H9 (cell line): ENCODE measurements at regions not wholly inside any gene's neighbourhood (a gene's known extent, or its start where the extent isn't known, plus 50 kb on each side); places are given as distances from the start of the nearest gene placed in this dataset.

Experiments
- DNase-seq: peaks from one replicate; pipeline ENCODE4 v3.0.0-alpha.2; 2017
- H2AFZ ChIP-seq: one replicate; pipeline ENCODE4 v1.6.1; 2013; ENCODE audit warnings: mild to moderate bottlenecking, low read length, control low read depth, moderate library complexity
- H2AK5ac ChIP-seq: 2 replicates; pipeline ENCODE4 v1.6.1; 2013; ENCODE audit warnings: low read length, control low read depth, mixed read lengths; ENCODE audit not compliant: insufficient read length
- H2BK120ac ChIP-seq: one replicate; pipeline ENCODE4 v1.6.1; 2013; ENCODE audit warnings: low read depth, mild to moderate bottlenecking, low read length, control low read depth, inconsistent platforms; ENCODE audit not compliant: poor library complexity, severe bottlenecking
- H2BK12ac ChIP-seq: 2 replicates; pipeline ENCODE4 v1.6.1; 2013; ENCODE audit warnings: low read length, control low read depth, mixed read lengths, low read depth; ENCODE audit not compliant: insufficient read length
- H2BK15ac ChIP-seq: 2 replicates; pipeline ENCODE4 v1.6.1; 2013; ENCODE audit warnings: low read depth, low read length, control low read depth
- H2BK20ac ChIP-seq: one replicate; pipeline ENCODE4 v1.6.1; 2013; ENCODE audit warnings: low read depth, mild to moderate bottlenecking, low read length, control low read depth, inconsistent platforms; ENCODE audit not compliant: poor library complexity, severe bottlenecking
- H2BK5ac ChIP-seq: 2 replicates; pipeline ENCODE4 v1.6.1; 2013; ENCODE audit warnings: low read length, control low read depth, mixed read lengths; ENCODE audit not compliant: insufficient read length
- H3K14ac ChIP-seq: 2 replicates; pipeline ENCODE4 v1.6.1; 2013; ENCODE audit warnings: low read length, control low read depth; ENCODE audit not compliant: insufficient read depth
- H3K18ac ChIP-seq: 2 replicates; pipeline ENCODE4 v1.6.1; 2013; ENCODE audit warnings: low read depth, mild to moderate bottlenecking, mixed read lengths, low read length, control low read depth; ENCODE audit not compliant: insufficient read length
- H3K23ac ChIP-seq: 2 replicates; pipeline ENCODE4 v1.6.1; 2013; ENCODE audit warnings: low read length, control low read depth, mixed read lengths, low read depth; ENCODE audit not compliant: insufficient read length
- H3K23me2 ChIP-seq: 2 replicates; pipeline ENCODE4 v1.6.1; 2013; ENCODE audit warnings: low read depth, mild to moderate bottlenecking, mixed read lengths, low read length, control low read depth; ENCODE audit not compliant: insufficient read length, poor library complexity, severe bottlenecking
- H3K27ac ChIP-seq: 2 replicates; pipeline ENCODE4 v1.5.1; 2013; ENCODE audit warnings: low read length, control low read depth, mixed read lengths, low read depth; ENCODE audit not compliant: insufficient read length
- H3K27me3 ChIP-seq: 2 replicates; pipeline ENCODE4 v1.6.1; 2013; ENCODE audit warnings: low read length, control low read depth, inconsistent platforms; ENCODE audit not compliant: insufficient read depth
- H3K4ac ChIP-seq: 2 replicates; pipeline ENCODE4 v1.6.1; 2013; ENCODE audit warnings: low read depth, mild to moderate bottlenecking, control low read depth, inconsistent platforms, low read length, moderate library complexity
- H3K4me1 ChIP-seq: 2 replicates; pipeline ENCODE4 v1.6.1; 2013; ENCODE audit warnings: low read length, control low read depth, inconsistent platforms; ENCODE audit not compliant: insufficient read depth
- H3K4me2 ChIP-seq: 2 replicates; pipeline ENCODE4 v1.6.1; 2013; ENCODE audit warnings: low read length, control low read depth, mixed read lengths; ENCODE audit not compliant: insufficient read length, insufficient read depth
- H3K56ac ChIP-seq: 2 replicates; pipeline ENCODE4 v1.6.1; 2013; ENCODE audit warnings: low read depth, mild to moderate bottlenecking, mixed read lengths, low read length, control low read depth; ENCODE audit not compliant: insufficient read length
- H3K79me1 ChIP-seq: 2 replicates; pipeline ENCODE4 v1.6.1; 2013; ENCODE audit warnings: low read depth, mild to moderate bottlenecking, moderate library complexity, low read length, control low read depth, inconsistent platforms; ENCODE audit not compliant: insufficient read depth, poor library complexity, severe bottlenecking
- H3K79me2 ChIP-seq: 2 replicates; pipeline ENCODE4 v1.6.1; 2013; ENCODE audit warnings: low read length, control low read depth, inconsistent platforms; ENCODE audit not compliant: insufficient read depth
- H3K9ac ChIP-seq: 2 replicates; pipeline ENCODE4 v1.6.1; 2013; ENCODE audit warnings: low read length, control low read depth, mixed read lengths; ENCODE audit not compliant: insufficient read length; ENCODE audit errors: extremely low read depth
- H3K9me3 ChIP-seq: one replicate; pipeline ENCODE4 v1.6.1; 2013; ENCODE audit warnings: low read depth, low read length, inconsistent platforms; ENCODE audit not compliant: control insufficient read depth
- H3T11ph ChIP-seq: one replicate; pipeline ENCODE4 v1.6.1; 2013; ENCODE audit warnings: mild to moderate bottlenecking, low read length, control low read depth, inconsistent platforms
- H4K20me1 ChIP-seq: one replicate; pipeline ENCODE4 v1.6.1; 2013; ENCODE audit not compliant: control insufficient read depth, insufficient read length, insufficient read depth
- H4K5ac ChIP-seq: 2 replicates; pipeline ENCODE4 v1.6.1; 2013; ENCODE audit warnings: low read depth, mild to moderate bottlenecking, mixed read lengths, low read length, control low read depth; ENCODE audit not compliant: insufficient read length
- H4K8ac ChIP-seq: replicated peaks from 2 replicates; pipeline ENCODE4 v1.6.1; 2013; ENCODE audit warnings: low read length, control low read depth, mixed read lengths, low read depth; ENCODE audit not compliant: insufficient read length
- H4K91ac ChIP-seq: 2 replicates; pipeline ENCODE4 v1.6.1; 2013; ENCODE audit warnings: low read depth, mild to moderate bottlenecking, moderate library complexity, mixed read lengths, low read length, control low read depth; ENCODE audit not compliant: insufficient read length
- H3K27ac Mint-ChIP-seq, 3 experiments: 2 replicates in 2 of 3; 3 replicates in 1 of 3; pipeline ENCODE4 v1.8.0; 2020 to 2021; ENCODE audit warnings: mixed read lengths in 3 of 3, mild to moderate bottlenecking in 1 of 3, moderate library complexity in 1 of 3
- H3K27me3 Mint-ChIP-seq: 2 replicates; pipeline ENCODE4 v1.8.0; 2021; ENCODE audit warnings: low read depth, mild to moderate bottlenecking, moderate library complexity, mixed read lengths
- H3K36me3 Mint-ChIP-seq, 3 experiments: 2 replicates in 2 of 3; 3 replicates in 1 of 3; pipeline ENCODE4 v1.8.0; 2020 to 2021; ENCODE audit warnings: low read depth in 3 of 3, mixed read lengths in 3 of 3; ENCODE audit not compliant: insufficient read depth in 1 of 3
- H3K4me1 Mint-ChIP-seq, 2 experiments: 2 replicates each; pipeline ENCODE4 v1.8.0; 2020; ENCODE audit warnings: mixed read lengths in 2 of 2
- H3K4me3 Mint-ChIP-seq, 2 experiments: 2 replicates in 1 of 2; 3 replicates in 1 of 2; pipeline ENCODE4 v1.8.0; 2020 to 2021; ENCODE audit warnings: mild to moderate bottlenecking in 2 of 2, mixed read lengths in 2 of 2, moderate library complexity in 1 of 2
- H3K9me3 Mint-ChIP-seq, 2 experiments: 2 replicates in 1 of 2; 3 replicates in 1 of 2; pipeline ENCODE4 v1.8.0; 2020; ENCODE audit warnings: mild to moderate bottlenecking in 2 of 2, mixed read lengths in 2 of 2, moderate library complexity in 1 of 2
- WGBS: extraction: QIAGEN DNeasy Blood & Tissue Kit; methylation state at CpG from one replicate; pipeline ENCODE4 v1.1.7; 2013; ENCODE audit warnings: missing lambda C conversion rate, low lambda C conversion rate, mixed read lengths; ENCODE audit not compliant: insufficient read length; ENCODE audit errors: extremely low coverage; 5-methylcytosine and 5-hydroxymethylcytosine counted together
- TF ChIP-seq, protein P1 (sequence below): fragments of 200-600 bp; sonication (generic); conservative IDR thresholded peaks from 3 replicates; pipeline ENCODE4 v1.8.0; 2021; ENCODE audit warnings: antibody characterized with exemption, mild to moderate bottlenecking

DNA sequence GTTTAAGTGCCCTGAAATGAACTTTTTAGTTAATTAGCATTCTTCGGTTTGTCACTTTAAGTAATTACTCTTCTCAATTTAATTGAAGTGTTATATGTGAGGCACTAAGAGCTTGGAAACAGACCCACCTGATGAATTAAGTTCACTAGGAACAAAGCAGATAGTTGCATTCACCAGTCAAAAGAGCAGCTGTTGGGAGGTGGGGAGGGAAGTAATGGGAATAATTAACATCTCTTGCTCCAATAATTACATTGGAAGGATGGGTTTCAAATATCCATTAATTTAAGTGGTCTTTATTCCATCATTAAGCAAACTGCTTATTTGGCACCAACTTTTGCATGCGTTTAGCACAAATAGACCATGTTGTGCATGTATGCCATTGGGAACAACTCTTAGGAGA, 667.2 kb downstream of the GALC start:
- H3K79me2 ChIP-seq: no peaks in the 10 kb centered on the region
- H3K4me2 ChIP-seq: no peak overlapping the region
- H4K91ac ChIP-seq: no peak overlapping the region
- H3K23me2 ChIP-seq: no peaks in the 10 kb centered on the region
- no peak overlapping the region for H3K23ac ChIP-seq
- H3K4me1 ChIP-seq: no peaks in the 10 kb centered on the region
- TF ChIP-seq, protein P1, sequence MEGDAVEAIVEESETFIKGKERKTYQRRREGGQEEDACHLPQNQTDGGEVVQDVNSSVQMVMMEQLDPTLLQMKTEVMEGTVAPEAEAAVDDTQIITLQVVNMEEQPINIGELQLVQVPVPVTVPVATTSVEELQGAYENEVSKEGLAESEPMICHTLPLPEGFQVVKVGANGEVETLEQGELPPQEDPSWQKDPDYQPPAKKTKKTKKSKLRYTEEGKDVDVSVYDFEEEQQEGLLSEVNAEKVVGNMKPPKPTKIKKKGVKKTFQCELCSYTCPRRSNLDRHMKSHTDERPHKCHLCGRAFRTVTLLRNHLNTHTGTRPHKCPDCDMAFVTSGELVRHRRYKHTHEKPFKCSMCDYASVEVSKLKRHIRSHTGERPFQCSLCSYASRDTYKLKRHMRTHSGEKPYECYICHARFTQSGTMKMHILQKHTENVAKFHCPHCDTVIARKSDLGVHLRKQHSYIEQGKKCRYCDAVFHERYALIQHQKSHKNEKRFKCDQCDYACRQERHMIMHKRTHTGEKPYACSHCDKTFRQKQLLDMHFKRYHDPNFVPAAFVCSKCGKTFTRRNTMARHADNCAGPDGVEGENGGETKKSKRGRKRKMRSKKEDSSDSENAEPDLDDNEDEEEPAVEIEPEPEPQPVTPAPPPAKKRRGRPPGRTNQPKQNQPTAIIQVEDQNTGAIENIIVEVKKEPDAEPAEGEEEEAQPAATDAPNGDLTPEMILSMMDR: no peak
- H2BK120ac ChIP-seq: no peak overlapping the region
- no peak overlapping the region for H2BK12ac ChIP-seq
- Mint-ChIP-seq H3K4me3 (no peak overlapping the region), H3K27ac (no peak overlapping the region), H3K4me1 (no peaks in the 10 kb centered on the region), H3K27me3 (no peaks in the 10 kb centered on the region), H3K36me3 (no peaks in the 10 kb centered on the region; a peak in 1 of 7 replicates), H3K9me3 (no peaks in the 10 kb centered on the region)
- no CpG with 5 or more reads among the region's 2 CpGs for WGBS
- no peak overlapping the region for H3K27ac ChIP-seq
- H3K79me1 ChIP-seq: no peaks in the 10 kb centered on the region
- no peak overlapping the region for H4K8ac ChIP-seq
- H3K9me3 ChIP-seq: no peaks in the 10 kb centered on the region
- no peak overlapping the region for H2BK15ac ChIP-seq
- H2AK5ac ChIP-seq: no peak overlapping the region
- no peak overlapping the region for H2BK5ac ChIP-seq
- no peak overlapping the region for H3K56ac ChIP-seq
- no peak overlapping the region for H4K5ac ChIP-seq
- no peak overlapping the region for H3K4ac ChIP-seq
- no peaks in the 10 kb centered on the region for H4K20me1 ChIP-seq
- no peak overlapping the region for H2AFZ ChIP-seq
- no peak overlapping the region for H3K9ac ChIP-seq
- no peaks in the 10 kb centered on the region for H3K27me3 ChIP-seq
- no peak overlapping the region for H3K14ac ChIP-seq
- no peak for DNase-seq
- H3T11ph ChIP-seq: no peak overlapping the region
- H2BK20ac ChIP-seq: no peak overlapping the region
- no peak overlapping the region for H3K18ac ChIP-seq
